A549 (cell line): ENCODE measurements at regions not wholly inside any gene's neighbourhood (a gene's known extent, or its start where the extent isn't known, plus 50 kb on each side); places are given as distances from the start of the nearest gene placed in this dataset.

ENCODE experiments used
- ATAC-seq, 2 experiments: fragments of 200-7000 bp in 1 of 2; fragments of >200 bp in 1 of 2; cut with Nextera tagmentation in 1 of 2; cut with Tn5 transposase in 1 of 2; 3 replicates each; pipeline versions ENCODE4 v1.8.0 to v1.9.1; 2018 to 2020; ENCODE audit warnings: mild to moderate bottlenecking in 1 of 2, moderate library complexity in 1 of 2
- CTCF ChIA-PET: fragments of 300-600 bp; sonication (Branson Sonifier 250); formaldehyde crosslinking; extraction: SDS; loops from one replicate; lab custom pipeline; 2021; ENCODE audit warnings: antibody characterized with exemption, inconsistent platforms; lab: Yijun Ruan, JAX
- POLR2A ChIA-PET: fragments of 350-600 bp; formaldehyde crosslinking; extraction: SDS; loops from one replicate; lab custom pipeline; 2021; ENCODE audit warnings: antibody characterized with exemption, inconsistent platforms; lab: Yijun Ruan, JAX
- DNase-seq, 2 experiments: peaks; one replicate each; pipeline versions ENCODE4 v3.0.0 to v3.0.0-alpha.2; 2011 to 2016; ENCODE audit warnings: low read depth in 1 of 2, low spot score in 1 of 2
- FAIRE-seq: peaks from 2 replicates; lab custom pipeline; 2011; peaks lifted over from hg19 to GRCh38; lab: Jason Lieb, UNC
- H3K27ac ChIP-seq, 2 experiments: fragments of >200 bp; sonication (Bioruptor Twin); formaldehyde crosslinking; 3 replicates each; pipeline ENCODE4 v1.5.1; 2016 to 2017
- H3K4me1 ChIP-seq: fragments of >200 bp; sonication (Bioruptor Twin); formaldehyde crosslinking; 3 replicates; pipeline ENCODE4 v1.6.1; 2016
- H3K4me2 ChIP-seq: fragments of >200 bp; sonication (Bioruptor Twin); formaldehyde crosslinking; 3 replicates; pipeline ENCODE4 v1.6.1; 2016
- H3K4me3 ChIP-seq: fragments of >200 bp; sonication (Bioruptor Twin); formaldehyde crosslinking; 3 replicates; pipeline ENCODE4 v1.5.1; 2016
- H3K9me3 ChIP-seq: fragments of >200 bp; sonication (Bioruptor Twin); formaldehyde crosslinking; 3 replicates; pipeline ENCODE4 v1.6.1; 2016
- BCL3 ChIP-seq: fragments of >200 bp; sonication (Bioruptor Twin); formaldehyde crosslinking; IDR thresholded peaks from 3 replicates; pipeline ENCODE4 v1.6.1; 2016
- CBX8 ChIP-seq: fragments of 200-600 bp; sonication (generic); IDR thresholded peaks from 2 replicates; pipeline ENCODE4 v1.6.1; 2016
- CEBPB ChIP-seq, 2 experiments: fragments of >200 bp in 1 of 2; sonication (Bioruptor Twin) in 1 of 2; formaldehyde crosslinking in 1 of 2; IDR thresholded peaks; 2 replicates each; pipeline ENCODE4 v1.6.1; 2012 to 2016
- E2F6 ChIP-seq: IDR thresholded peaks from 2 replicates; pipeline ENCODE4 v1.6.1; 2012; ENCODE audit warnings: low read depth, borderline replicate concordance
- ELK1 ChIP-seq: fragments of 150-350 bp; IDR thresholded peaks from 2 replicates; pipeline ENCODE4 v1.6.1; 2014; ENCODE audit warnings: low read depth, mild to moderate bottlenecking, low read length
- HES2 ChIP-seq: fragments of >200 bp; sonication (Bioruptor Twin); formaldehyde crosslinking; IDR thresholded peaks from 2 replicates; pipeline ENCODE4 v1.6.1; 2016
- HEYL ChIP-seq: fragments of 250-450 bp; sonication (Bioruptor Pico); IDR thresholded peaks from 2 replicates; pipeline ENCODE4 v1.8.0; 2021; ENCODE audit warnings: mild to moderate bottlenecking, moderate library complexity
- MAFK ChIP-seq: fragments of 450-650 bp; IDR thresholded peaks from 2 replicates; pipeline ENCODE4 v1.6.1; 2014; ENCODE audit not compliant: partially characterized antibody
- MAZ ChIP-seq: fragments of 150-350 bp; IDR thresholded peaks from 2 replicates; pipeline ENCODE4 v1.6.1; 2014; ENCODE audit warnings: antibody characterized with exemption, low read depth, low read length, borderline replicate concordance
- POLR2AphosphoS2 ChIP-seq: conservative IDR thresholded peaks from 2 replicates; pipeline ENCODE4 v1.6.1; 2012; ENCODE audit warnings: low read length, improper control_type of control experiment, inconsistent platforms
- ZFP36 ChIP-seq: fragments of 450-650 bp; IDR thresholded peaks from 2 replicates; pipeline ENCODE4 v1.6.1; 2014; ENCODE audit warnings: borderline replicate concordance; ENCODE audit not compliant: partially characterized antibody
- WGBS: methylation state at CpG from one replicate; pipeline ENCODE4 v1.1.6; 2017; ENCODE audit errors: missing lambda C conversion rate; 5-methylcytosine and 5-hydroxymethylcytosine counted together

GRCh38 chr9:26172301-26172700, 494.1 kb upstream of the TUSC1 start (continued):
- TF ChIP-seq E2F6 (no peak), BCL3 (no peak), ZFP36 (no peak)

- peaks cover 15% of the 10 kb centered on the region; the same call in 1 of the 3 replicates for H3K4me1 ChIP-seq
- FAIRE-seq (no peak), DNase-seq (no peak)
- no peaks in the 10 kb centered on the region for H3K9me3 ChIP-seq
- 0 out of 6 replicates have a peak overlapping the region, but pooled peaks of 1 of the 2 experiments have one; percentile 16 for H3K27ac ChIP-seq
- WGBS: 13% methylated on average over 2 of the region's 2 CpGs
- H3K4me3 ChIP-seq: no peak overlapping the region
- no peak for TF ChIP-seq HES2
- TF ChIP-seq E2F6: no peak
- TF ChIP-seq ELK1: no peak
- no peak for TF ChIP-seq MAZ
- TF ChIP-seq, all 56 proteins: peak for 0
- no peak overlapping the region for H3K4me2 ChIP-seq
- ATAC-seq: no peak
- POLR2A ChIA-PET: no interaction called here
- CTCF ChIA-PET: no interaction called here
These were observed 493.4 kb upstream of the TUSC1 start for GRCh38 chr9:26171691-26172090.

- Histone ChIP-seq H3K9me3 (no peaks in the 10 kb centered on the region), H3K4me1 (peaks cover 14% of the 10 kb centered on the region; the same call in 1 of the 3 replicates), H3K4me3 (no peak overlapping the region), H3K27ac (peak overlapping the region; percentile 52 to 71), H3K4me2 (peak overlapping the region; percentile 49)
- TF ChIP-seq CEBPB (IDR thresholded peaks at IDR 0.05): 0 out of 4 replicates have a peak, but pooled peaks of 1 of the 2 experiments have one; percentile 6
- no peak for TF ChIP-seq CBX8
- no peak; a peak in 2 of 6 replicates for ATAC-seq
- ChIA-PET POLR2A (no interaction called here), CTCF (interaction anchor here (0.6 to 0.8 kb wide), 2 partner anchors 11 to 344 kb away, joined by 3 read pairs; no protein-coding TSS in a partner anchor)
- DNase-seq: peak in 1 of 2 experiments; percentile 10
- no peak for FAIRE-seq
- 11% methylated on average over 3 of the region's 3 CpGs for WGBS
These were observed 491.9 kb upstream of the TUSC1 start for GRCh38 chr9:26170190-26170589.

- ChIA-PET POLR2A (no interaction called here), CTCF (interaction anchor here (0.6 to 0.8 kb wide), 2 partner anchors 12 to 343 kb away, joined by 3 read pairs; no protein-coding TSS in a partner anchor)
- H3K27ac ChIP-seq: peak overlapping the region; percentile 52 to 71
- H3K4me1 ChIP-seq: peaks cover 10% of the 10 kb centered on the region; the same call in 1 of the 3 replicates
- TF ChIP-seq HEYL (no peak), MAFK (peak; percentile 38)
- FAIRE-seq (no peak), ATAC-seq (peak; percentile 60 to 81; a peak in 5 of 6 replicates), DNase-seq (peak; percentile 2 to 30)
- peak overlapping the region; percentile 49 for H3K4me2 ChIP-seq
- no peak overlapping the region for H3K4me3 ChIP-seq
- H3K9me3 ChIP-seq: no peaks in the 10 kb centered on the region
These were observed 491.5 kb upstream of the TUSC1 start for GRCh38 chr9:26169708-26170107.

- peaks cover 14% of the 10 kb centered on the region; the same call in 1 of the 3 replicates for H3K4me1 ChIP-seq
- ATAC-seq (no peak), DNase-seq (no peak), FAIRE-seq (no peak)
- no peak overlapping the region for H3K4me3 ChIP-seq
- no peaks in the 10 kb centered on the region for H3K9me3 ChIP-seq
- POLR2A ChIA-PET: no interaction called here
- TF ChIP-seq MAFK (peak; percentile 95), POLR2AphosphoS2 (no peak)
- CTCF ChIA-PET: no interaction called here
- H3K27ac ChIP-seq: no peak overlapping the region
- H3K4me2 ChIP-seq: no peak overlapping the region
These were observed 488.3 kb upstream of the TUSC1 start for GRCh38 chr9:26166537-26166936.
